ENCODE measurements at regions not wholly inside any gene's neighbourhood (a gene's known extent, or its start where the extent isn't known, plus 50 kb on each side); places are given as distances from the start of the nearest gene placed in this dataset.

GRCh38 chr2:150609831-150610582 is 122.5 kb upstream of the RND3 start:
- TF ChIP-seq CTCF (conservative IDR thresholded peaks at IDR 0.05) (no peak), ZFX (IDR thresholded peaks at IDR 0.05) (no peak)
- H3K27ac ChIP-seq = no peak overlapping the region

- TF ChIP-seq CTCF (conservative IDR thresholded peaks at IDR 0.05) (no peak), ZFX (IDR thresholded peaks at IDR 0.05) (no peak)
- H3K27ac ChIP-seq = no peak overlapping the region
Measured at GRCh38 chr2:150608341-150608740, 120.9 kb upstream of the RND3 start.

GRCh38 chr2:150607390-150607811 is 119.9 kb upstream of the RND3 start:
- TF ChIP-seq ZFX (IDR thresholded peaks at IDR 0.05) = no peak
- no peak for TF ChIP-seq CTCF (conservative IDR thresholded peaks at IDR 0.05)
- H3K27ac ChIP-seq = no peak overlapping the region

- no peak overlapping the region for H3K27ac ChIP-seq
- TF ChIP-seq CTCF (conservative IDR thresholded peaks at IDR 0.05) (no peak), ZFX (IDR thresholded peaks at IDR 0.05) (no peak)
Measured at GRCh38 chr2:150606380-150607060, 119.1 kb upstream of the RND3 start.

- TF ChIP-seq CTCF (conservative IDR thresholded peaks at IDR 0.05) = no peak
- TF ChIP-seq ZFX (IDR thresholded peaks at IDR 0.05) = no peak
Measured at GRCh38 chr2:150605664-150606063, 118.2 kb upstream of the RND3 start.

GRCh38 chr2:150601280-150602038 is 114.0 kb upstream of the RND3 start:
- no peak overlapping the region for H3K27ac ChIP-seq
- TF ChIP-seq ZFX (IDR thresholded peaks at IDR 0.05) (no peak), CTCF (conservative IDR thresholded peaks at IDR 0.05) (no peak)

More at GRCh38 chr2:150605664-150606063, 118.2 kb upstream of the RND3 start:
- H3K27ac ChIP-seq = no peak overlapping the region

- peak; percentile 44 for TF ChIP-seq CTCF (conservative IDR thresholded peaks at IDR 0.05)
- TF ChIP-seq ZFX (IDR thresholded peaks at IDR 0.05) = no peak
- H3K27ac ChIP-seq = no peak overlapping the region
Measured at GRCh38 chr2:150599889-150600288, 112.4 kb upstream of the RND3 start.
